ENCODE measurements at regions not wholly inside any gene's neighbourhood (a gene's known extent, or its start where the extent isn't known, plus 50 kb on each side); places are given as distances from the start of the nearest gene placed in this dataset.

DNA sequence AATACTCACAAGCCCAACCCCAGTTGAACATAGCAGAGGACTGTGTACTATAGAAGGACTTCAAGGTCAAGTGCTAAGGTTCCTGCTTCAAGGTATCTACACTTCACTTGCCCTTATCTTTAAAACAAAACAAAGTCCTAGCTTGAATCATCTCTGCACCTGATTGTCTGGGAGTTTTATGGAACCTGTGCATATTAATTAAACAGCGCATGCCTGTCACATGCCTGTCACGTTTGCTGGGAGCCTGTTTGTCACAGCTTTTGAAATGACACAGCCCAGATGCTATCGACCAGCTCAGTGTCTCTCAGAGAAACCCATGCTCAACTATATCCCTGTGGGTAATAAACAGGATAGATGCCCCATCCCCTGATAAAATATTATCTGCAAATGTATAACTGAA lies 476.0 kb downstream of the ZSWIM6 start:
- TF ChIP-seq GATA3 (IDR thresholded peaks at IDR 0.05; ENCODE audit: low read depth, low read length): no peak
- TF ChIP-seq GATA2 (IDR thresholded peaks at IDR 0.05; ENCODE audit: low read depth, low read length): no peak

DNA sequence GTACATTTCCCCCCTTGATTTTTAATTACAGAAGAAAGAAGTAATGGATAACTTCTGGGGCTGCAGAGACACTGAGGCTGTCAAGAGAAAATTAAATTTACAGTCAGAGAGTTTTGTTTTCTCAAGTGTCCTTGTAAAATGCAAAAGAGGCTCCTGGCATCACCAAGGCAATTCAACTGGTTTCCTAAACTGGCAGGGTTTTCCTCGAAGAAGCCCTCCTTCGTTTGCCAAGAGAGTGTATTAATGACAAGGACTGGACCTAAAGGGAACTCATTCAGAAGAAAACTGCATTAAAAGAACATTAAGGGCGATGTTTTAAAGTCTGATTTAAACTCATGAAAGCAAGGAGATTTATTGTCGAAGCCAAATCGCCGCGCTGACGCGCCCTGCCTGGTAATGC lies 476.9 kb downstream of the ZSWIM6 start:
- no peak for TF ChIP-seq GATA2 (IDR thresholded peaks at IDR 0.05; ENCODE audit: low read depth, low read length)
- TF ChIP-seq GATA3 (IDR thresholded peaks at IDR 0.05; ENCODE audit: low read depth, low read length): no peak

DNA sequence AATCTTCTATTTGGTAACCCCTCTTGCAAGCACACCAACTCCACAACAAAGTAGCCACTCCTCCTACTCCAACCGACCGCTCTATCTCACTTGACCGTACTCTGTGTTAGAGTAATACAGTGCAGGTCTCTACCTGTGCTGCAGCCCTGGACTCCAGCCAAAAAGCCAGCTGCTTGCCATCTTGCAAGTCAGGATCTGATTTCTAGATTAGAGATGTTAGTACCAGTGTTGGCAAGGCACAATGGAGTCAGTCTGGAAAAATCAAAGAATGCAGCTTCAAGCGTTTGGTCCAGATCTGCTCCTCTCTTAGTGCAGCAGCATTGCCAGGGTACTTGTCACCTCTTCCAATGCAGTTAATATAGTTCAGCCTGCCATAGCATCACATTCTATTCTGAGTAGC lies 477.6 kb downstream of the ZSWIM6 start:
- TF ChIP-seq GATA2 (IDR thresholded peaks at IDR 0.05; ENCODE audit: low read depth, low read length) (peak; percentile 52), GATA3 (IDR thresholded peaks at IDR 0.05; ENCODE audit: low read depth, low read length) (no peak)

DNA sequence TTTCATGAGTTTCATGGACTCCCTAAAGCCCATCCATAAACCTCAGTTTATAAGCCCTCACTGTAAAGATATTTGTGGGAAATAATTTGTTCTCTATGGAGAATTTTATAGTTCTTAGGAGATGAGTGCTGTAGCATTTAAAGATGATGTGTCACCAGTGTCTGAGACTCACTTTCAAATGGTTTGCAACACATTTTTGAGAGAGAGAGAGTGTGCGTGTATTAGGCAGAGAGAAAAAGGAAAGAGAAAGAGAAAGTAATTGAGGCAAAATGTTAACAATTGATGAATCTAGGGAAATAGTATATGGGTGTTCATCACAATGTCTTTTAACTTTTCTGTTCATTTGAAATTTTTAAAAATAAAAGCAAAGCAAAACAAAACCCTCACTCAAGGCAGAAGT lies 479.0 kb downstream of the ZSWIM6 start:
- TF ChIP-seq GATA2 (IDR thresholded peaks at IDR 0.05; ENCODE audit: low read depth, low read length) (no peak), GATA3 (IDR thresholded peaks at IDR 0.05; ENCODE audit: low read depth, low read length) (no peak)

DNA sequence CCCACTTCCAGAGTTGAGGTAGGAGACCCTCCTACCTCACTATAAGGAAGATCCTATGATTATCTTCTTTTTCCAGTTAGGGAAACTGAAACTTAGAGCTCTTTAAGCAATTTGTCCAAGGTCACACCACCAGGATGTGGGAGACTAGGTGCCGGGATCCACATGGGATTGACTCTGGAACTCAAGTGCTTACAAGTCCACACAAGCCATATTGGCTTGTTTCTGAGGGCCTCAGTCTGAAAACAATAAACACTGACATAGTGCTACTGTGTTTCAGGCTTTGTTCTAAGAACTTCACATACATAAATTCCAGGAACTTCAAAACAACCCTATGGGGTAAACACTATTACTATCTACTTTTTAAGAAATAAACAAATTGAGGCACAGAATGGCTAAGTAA lies 481.3 kb downstream of the ZSWIM6 start:
- TF ChIP-seq GATA3 (IDR thresholded peaks at IDR 0.05; ENCODE audit: low read depth, low read length): no peak
- TF ChIP-seq GATA2 (IDR thresholded peaks at IDR 0.05; ENCODE audit: low read depth, low read length): no peak

DNA sequence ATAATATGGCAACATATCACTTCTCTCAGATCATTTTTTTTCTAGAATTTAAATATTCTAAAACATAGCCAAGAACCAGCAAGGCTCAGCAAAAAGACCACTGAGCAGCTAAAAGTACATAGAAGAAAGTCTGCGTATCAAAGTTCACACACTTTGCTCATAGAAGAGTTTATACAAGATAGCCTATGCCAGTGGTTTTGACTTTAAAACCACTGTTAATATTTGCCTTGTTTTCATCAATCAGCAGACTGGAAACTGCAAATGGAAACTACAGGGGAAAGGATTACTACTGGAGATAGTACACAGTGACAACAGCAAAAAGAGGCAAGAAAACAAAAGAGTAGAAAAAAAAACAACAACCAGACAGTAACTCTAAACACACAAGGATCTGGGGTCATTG lies 483.3 kb downstream of the ZSWIM6 start:
- no peak for TF ChIP-seq GATA2 (IDR thresholded peaks at IDR 0.05; ENCODE audit: low read depth, low read length)
- no peak for TF ChIP-seq GATA3 (IDR thresholded peaks at IDR 0.05; ENCODE audit: low read depth, low read length)

DNA sequence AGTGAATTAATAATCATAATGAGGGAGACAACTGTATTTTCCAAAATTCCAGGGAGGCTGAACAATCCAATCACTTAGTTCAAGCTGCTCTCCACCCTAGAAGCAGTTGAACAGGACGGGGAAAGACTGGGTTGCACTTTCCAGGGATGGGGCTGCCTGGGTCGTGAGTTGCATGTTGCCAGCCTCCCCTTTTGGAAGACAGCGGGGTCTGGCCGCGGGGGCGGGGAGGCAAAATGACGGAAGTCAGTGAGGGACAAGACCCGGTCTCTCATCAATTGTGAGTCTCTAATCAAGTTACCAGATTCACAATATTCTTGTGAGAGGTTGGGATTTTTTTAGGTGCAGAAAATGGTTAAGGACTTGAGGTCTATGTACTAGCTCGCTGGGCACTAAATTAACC lies 484.1 kb downstream of the ZSWIM6 start:
- no peak for TF ChIP-seq GATA2 (IDR thresholded peaks at IDR 0.05; ENCODE audit: low read depth, low read length)
- TF ChIP-seq GATA3 (IDR thresholded peaks at IDR 0.05; ENCODE audit: low read depth, low read length): no peak

DNA sequence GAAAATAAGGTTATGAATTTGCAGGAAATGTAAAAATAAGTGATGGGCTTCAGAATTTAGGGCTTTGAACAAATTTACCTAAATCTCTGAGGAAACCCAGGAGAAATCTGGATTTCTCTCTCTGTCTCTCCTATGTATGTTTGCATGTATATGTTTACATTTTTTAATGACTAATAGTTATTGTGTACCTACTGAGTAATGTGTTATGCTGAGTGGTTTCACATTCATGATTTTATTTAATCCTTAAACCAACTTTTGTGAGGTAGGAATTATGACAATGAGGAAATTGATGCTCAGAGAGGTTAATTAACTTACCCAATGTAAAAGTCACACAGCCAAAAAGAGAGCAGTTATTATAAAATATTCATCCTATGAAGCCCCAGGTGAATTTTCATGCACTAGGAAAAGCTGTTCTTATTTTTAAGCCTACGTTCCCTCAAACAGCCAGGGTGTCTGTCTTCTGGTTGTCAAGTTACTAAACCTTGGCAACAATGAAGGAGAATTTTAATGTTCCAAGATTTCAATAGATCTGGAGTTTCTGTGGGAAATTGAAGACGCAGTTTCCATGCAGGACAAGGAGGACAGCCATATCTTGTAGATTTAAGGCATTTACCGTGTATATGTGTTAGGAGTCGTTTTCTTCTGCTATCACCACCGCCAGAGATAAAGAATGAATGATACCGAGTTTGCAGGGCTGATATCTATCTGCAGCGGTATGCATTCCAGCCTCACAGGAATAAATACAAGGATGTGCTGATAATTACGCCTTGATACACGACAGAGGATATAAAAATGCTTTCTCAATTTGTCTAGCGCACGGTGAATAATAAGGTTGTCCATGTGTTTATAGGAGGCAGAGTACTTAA lies 484.8 kb downstream of the ZSWIM6 start:
- TF ChIP-seq GATA3 (IDR thresholded peaks at IDR 0.05; ENCODE audit: low read depth, low read length) (no peak), GATA2 (IDR thresholded peaks at IDR 0.05; ENCODE audit: low read depth, low read length) (no peak; the same call in 1 of the 2 replicates)

DNA sequence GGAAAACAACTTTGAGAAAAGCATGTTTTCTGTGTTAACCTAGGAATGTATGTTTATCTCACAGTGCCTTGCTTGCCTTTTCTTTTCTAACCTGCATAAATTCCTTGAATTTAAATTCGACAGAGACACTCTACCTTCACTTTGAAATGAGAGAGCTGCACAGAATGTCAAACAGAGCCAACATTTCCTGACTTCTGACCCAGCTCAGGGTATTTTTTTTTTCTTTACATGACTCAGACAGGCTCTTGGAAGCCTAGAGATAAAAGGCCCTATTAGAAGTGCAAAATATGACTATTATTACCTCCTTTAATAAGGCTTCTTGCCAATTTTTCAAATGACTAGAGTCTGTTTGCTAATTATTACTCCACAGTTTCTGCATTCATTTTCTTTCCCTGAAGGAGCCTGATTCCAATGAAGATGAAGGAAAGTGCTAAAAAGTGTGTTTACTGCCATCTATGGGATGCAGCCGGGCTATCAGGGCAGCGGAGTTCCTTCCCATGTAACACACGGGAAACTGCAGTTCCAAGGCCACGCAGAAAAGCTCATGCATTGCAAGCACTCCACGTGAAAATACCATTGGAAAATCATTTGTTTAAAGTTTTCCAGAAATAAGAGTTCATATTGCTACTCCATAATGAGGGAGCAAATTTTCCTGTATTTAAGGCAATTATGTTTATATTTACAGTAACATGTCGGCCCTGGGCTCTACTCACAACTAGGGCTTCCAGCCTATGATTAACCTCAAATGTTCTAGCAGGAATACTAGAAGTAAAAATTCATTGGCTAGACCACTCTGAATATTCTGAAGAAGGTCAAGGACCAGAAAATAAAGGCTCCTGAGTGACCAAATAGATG lies 485.6 kb downstream of the ZSWIM6 start:
- TF ChIP-seq GATA3 (IDR thresholded peaks at IDR 0.05; ENCODE audit: low read depth, low read length) (no peak), GATA2 (IDR thresholded peaks at IDR 0.05; ENCODE audit: low read depth, low read length) (no peak)

DNA sequence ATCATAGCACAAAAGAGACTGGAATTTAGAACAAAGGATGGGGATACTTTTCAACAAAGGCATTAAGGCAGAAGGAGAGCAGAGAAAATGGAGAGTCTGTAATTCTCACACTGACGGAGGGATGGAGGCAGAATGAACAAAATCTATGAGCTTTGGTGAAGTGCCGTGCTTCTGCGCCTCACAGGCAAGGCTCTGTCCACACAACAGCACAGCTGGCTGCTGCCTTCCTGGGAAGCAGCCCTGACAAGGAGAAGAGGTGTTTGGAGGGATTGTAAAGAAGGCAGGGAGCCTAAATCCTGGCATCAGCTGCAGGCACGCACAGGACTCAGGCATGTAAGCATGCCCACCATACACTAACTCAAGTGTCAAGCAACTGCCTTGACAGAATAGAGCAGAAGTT lies 485.2 kb upstream of the KIF2A start:
- TF ChIP-seq GATA3 (IDR thresholded peaks at IDR 0.05; ENCODE audit: low read depth, low read length) (no peak), GATA2 (IDR thresholded peaks at IDR 0.05; ENCODE audit: low read depth, low read length) (no peak)

DNA sequence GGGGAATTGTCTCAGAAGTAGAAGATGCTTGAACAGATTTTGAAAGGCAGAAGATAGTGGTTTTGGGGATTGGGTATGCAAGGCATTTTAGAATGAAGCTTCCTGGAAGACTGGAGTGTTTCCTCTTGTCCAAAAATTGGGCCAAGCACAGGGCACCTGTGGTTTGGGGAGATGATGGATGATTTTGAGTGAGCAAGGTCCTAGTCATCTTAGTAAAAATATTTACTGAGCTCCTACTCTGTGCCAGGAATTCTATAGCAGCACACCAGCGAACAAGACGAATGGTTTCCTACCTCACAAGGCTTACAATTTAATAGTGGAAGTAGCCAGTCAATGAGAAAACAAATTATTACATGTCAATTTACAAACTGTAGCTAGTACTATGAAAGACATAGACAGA lies 484.4 kb upstream of the KIF2A start:
- TF ChIP-seq GATA3 (IDR thresholded peaks at IDR 0.05; ENCODE audit: low read depth, low read length): no peak
- TF ChIP-seq GATA2 (IDR thresholded peaks at IDR 0.05; ENCODE audit: low read depth, low read length): no peak

DNA sequence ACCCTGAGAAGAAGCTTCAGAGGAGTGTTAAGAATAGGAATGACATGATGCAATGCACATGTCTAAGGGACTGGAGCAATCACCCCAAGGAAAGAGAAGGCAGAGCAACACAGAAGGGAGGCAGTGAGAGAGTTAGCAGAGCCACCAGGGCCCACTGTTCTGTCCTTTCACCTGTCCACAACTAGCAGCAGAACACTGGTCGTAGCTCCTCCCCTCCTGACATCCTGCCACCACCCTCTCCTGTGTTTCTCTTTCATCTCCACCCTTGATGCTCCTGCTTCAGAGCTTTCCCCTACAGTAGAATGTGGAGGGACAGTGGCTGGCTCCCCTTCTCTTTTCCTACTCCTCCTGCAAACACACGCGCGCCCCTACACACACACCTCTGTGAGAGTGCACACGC lies 483.4 kb upstream of the KIF2A start:
- TF ChIP-seq GATA2 (IDR thresholded peaks at IDR 0.05; ENCODE audit: low read depth, low read length): no peak
- TF ChIP-seq GATA3 (IDR thresholded peaks at IDR 0.05; ENCODE audit: low read depth, low read length): no peak

DNA sequence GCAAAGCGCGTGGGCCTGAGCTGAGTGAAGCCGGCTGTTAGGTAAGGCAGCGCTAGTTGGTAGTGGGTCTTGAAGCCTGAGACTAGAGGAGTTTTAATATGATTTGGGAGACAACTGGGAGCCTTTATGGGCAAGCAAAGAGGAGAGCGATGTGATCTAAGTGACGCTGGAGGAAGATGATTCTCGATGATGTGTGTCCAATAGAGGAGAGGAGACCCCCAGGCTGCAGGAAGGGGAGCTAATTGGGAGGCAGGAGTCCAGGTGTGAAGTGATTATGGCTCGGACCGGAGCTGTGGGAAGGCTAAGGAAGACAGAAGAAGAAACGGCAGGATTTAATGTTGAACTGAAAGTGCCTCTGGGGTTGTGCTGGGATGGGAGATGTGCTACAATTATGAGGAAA lies 482.9 kb upstream of the KIF2A start:
- TF ChIP-seq GATA3 (IDR thresholded peaks at IDR 0.05; ENCODE audit: low read depth, low read length): no peak

DNA sequence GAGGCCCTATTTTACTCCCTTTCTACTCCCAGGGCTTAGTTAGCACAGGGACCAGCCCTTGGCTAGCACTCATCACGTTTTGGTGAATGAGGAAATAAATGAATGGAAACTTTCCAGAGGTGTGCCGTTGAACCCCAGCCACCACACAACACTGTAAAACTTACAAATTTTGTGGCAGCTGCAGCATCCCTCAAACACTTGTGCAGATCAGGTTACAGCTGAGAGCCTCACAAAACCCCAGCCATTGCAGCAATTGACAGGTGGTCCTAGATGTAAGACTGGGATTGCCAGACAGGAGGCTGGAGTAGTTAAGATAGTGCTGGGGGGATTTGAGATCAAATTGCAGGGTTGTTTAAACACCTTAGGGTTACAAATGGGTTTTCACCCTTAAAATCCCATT lies 482.2 kb upstream of the KIF2A start:
- TF ChIP-seq GATA2 (IDR thresholded peaks at IDR 0.05; ENCODE audit: low read depth, low read length) (no peak), GATA3 (IDR thresholded peaks at IDR 0.05; ENCODE audit: low read depth, low read length) (no peak)

DNA sequence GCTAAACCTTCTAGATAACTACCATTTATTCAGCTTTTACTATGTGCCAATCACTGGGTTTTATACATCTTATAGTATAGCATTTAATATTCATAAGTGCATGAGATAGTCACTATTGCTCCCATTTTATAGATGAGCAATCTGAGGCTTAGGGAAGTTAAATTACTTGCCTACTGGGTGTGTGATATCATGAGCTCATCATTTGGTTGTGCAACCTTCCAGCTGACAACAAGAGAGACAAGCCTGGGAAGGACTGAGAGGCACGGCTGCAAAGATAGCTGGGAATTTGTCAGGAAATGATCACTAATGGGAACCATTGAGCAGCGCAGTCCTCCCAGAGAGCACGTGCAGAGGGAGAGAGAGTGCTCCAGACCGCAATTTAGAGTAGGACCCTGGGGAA lies 481.6 kb upstream of the KIF2A start:
- TF ChIP-seq GATA2 (IDR thresholded peaks at IDR 0.05; ENCODE audit: low read depth, low read length): no peak
- TF ChIP-seq GATA3 (IDR thresholded peaks at IDR 0.05; ENCODE audit: low read depth, low read length): no peak
